C4-2B (cell line): ENCODE measurements at regions not wholly inside any gene's neighbourhood (a gene's known extent, or its start where the extent isn't known, plus 50 kb on each side); places are given as distances from the start of the nearest gene placed in this dataset.

ENCODE experiments used
- H3K27ac ChIP-seq: fragments of 450-650 bp; 2 replicates; pipeline ENCODE4 v1.5.1; 2017
- ZFX ChIP-seq: fragments of 450-650 bp; IDR thresholded peaks from 2 replicates; pipeline ENCODE4 v1.6.1; 2017
- TF ChIP-seq, protein P1 (sequence below): fragments of 450-650 bp; conservative IDR thresholded peaks from 2 replicates; pipeline ENCODE4 v1.5.1; 2017; ENCODE audit warnings: mild to moderate bottlenecking

DNA sequence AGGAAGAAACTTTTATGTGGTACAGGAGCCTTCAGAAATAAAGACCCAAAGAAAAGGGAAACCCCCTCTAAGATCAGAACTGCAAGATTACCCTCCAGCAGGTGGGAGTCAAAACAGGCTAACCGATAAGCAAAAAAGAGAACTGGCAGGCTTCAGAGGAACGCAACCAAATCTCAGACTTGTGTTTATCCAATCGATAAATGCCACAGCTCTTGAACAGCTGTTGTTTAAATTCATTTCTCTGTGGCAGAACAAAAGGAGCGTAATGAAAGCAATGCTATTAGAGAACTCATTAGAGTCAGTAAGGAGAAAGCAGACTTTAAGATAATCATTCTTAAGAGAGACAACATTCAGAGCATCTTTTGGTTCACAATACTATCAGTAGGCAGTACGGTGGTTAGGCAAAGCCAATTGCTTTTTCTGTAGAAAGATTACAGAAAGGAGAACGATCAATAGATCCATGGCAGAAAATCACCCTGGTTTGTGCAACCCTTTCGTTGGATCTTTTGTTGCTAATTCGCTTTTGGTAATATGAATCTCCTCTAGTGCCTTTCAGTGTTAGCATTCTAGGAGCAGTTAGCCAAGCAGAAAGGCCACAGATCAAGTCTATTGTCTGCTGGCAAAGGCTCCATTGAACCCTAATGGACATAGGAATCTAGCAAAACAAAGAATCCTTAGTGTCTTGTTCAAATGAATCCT lies 476.4 kb upstream of the CHST9 start:
- TF ChIP-seq, protein P1, sequence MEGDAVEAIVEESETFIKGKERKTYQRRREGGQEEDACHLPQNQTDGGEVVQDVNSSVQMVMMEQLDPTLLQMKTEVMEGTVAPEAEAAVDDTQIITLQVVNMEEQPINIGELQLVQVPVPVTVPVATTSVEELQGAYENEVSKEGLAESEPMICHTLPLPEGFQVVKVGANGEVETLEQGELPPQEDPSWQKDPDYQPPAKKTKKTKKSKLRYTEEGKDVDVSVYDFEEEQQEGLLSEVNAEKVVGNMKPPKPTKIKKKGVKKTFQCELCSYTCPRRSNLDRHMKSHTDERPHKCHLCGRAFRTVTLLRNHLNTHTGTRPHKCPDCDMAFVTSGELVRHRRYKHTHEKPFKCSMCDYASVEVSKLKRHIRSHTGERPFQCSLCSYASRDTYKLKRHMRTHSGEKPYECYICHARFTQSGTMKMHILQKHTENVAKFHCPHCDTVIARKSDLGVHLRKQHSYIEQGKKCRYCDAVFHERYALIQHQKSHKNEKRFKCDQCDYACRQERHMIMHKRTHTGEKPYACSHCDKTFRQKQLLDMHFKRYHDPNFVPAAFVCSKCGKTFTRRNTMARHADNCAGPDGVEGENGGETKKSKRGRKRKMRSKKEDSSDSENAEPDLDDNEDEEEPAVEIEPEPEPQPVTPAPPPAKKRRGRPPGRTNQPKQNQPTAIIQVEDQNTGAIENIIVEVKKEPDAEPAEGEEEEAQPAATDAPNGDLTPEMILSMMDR = no peak
- no peak for TF ChIP-seq ZFX
- H3K27ac ChIP-seq = no peak overlapping the region

DNA sequence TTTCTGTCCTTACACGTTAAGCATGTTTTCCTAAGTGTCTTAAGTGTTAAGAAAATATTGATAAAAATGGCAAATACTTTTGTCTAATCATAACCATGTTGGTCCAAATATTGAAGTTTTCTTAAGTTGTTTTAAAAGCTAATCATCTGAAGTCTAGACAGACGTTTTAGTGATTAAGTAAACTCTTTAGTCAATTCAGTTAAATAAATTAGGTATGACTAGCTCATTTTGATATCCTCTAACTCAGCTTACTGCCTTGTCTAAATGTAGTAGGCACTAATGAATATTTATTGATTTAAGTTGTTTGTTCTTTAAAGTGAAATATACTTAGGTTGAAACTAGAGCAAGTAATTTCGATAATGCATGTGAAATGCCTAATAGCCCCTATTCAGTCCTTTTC lies 471.8 kb upstream of the CHST9 start:
- H3K27ac ChIP-seq = no peak overlapping the region
- TF ChIP-seq, protein P1 = no peak
- no peak for TF ChIP-seq ZFX

DNA sequence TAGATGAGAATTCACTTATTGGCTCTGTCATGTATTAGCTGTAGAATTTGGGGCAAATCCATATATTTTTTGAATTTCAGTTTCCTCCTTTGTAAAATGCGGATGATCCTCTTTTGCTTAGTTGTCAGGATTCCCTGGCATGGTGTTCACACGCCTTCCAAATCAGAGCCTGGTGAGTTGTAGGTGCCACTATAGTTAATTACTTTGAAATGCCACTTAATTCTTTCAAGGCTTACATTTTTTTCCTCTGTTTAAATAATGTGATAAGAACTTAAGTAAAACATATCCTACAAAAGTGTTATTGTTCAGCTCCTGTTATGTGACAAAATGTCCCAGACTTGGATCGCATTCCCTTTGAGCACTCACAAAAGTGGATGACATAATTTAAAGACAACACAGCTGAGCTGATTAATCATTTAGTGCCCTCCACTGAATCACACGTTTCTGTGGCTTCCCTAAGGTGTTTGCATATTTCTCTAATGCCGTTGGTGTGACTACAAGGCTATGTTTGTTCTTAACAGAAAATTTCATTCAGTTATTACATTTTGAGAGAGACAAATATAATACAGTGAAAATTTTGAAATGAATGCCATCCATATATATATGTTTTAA lies 471.2 kb upstream of the CHST9 start:
- H3K27ac ChIP-seq = no peak overlapping the region
- TF ChIP-seq, protein P1 = no peak

DNA sequence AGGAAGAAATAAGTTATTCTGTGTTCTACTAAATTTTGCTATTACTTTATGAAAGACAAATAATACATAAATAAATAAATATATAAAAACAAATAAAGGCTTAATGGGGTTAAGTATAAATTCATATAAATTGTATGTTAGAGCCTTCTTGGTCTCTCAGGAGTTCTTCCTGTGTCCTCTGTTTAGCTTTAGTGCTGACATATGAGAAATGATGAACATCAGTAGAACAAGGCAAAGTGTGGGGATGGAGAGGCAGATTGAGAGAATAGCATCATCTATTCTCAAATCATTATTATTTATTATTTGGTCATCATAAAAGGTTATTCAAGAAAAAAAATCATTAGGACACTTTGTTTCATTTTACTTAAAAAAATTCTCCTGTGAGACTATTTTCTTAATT lies 468.1 kb upstream of the CHST9 start:
- TF ChIP-seq, protein P1 = no peak
- TF ChIP-seq ZFX = no peak
- no peak overlapping the region for H3K27ac ChIP-seq

DNA sequence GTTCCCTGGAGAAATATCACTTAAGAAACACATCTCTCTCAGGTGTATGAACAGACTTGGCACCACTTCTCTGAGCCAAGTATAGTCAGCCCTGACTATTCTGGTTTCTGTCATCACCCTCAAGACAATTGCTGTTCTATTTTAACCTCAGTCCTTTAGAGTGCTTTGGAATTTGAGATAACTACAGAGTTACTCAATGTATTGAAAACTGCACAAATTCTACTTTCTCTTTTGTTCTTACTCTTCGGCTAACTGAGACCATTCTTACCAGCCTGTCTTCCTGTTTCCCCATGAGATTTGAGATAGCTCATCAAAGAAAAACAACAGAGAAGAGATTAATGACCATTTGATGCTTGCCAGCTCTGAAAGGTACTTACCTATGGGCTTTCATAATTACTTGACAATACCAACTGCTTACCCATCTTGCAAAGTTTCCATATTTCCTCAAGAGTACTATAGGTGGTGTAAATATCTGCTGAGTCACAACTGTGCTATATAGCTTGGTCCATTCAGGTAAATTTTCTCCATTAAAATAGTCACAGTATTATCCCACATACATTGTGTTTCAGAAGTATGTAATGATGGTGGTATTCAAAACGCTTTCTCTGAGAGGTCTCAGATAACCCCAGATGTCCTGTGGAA lies 467.5 kb upstream of the CHST9 start:
- H3K27ac ChIP-seq = no peak overlapping the region
- TF ChIP-seq ZFX = no peak
- TF ChIP-seq, protein P1 = no peak

DNA sequence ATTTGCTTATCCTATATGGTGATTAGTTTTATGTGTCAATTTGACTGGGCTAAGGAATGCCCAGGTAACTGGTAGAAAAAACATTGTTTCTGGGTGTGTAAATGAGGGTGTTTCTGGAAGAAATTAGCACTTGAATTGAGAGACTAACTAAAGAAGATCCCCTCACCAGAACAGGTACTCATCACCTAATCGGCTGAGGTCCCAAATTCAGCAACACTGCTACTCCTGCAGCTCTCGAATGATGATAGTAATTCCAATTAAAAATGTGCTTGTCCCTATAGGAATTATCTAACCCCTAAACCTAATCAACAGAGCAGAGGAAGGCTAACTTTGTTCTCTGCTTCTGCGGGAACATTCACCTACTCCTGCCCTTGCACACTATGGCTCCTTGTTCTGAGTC lies 464.5 kb upstream of the CHST9 start:
- no peak overlapping the region for H3K27ac ChIP-seq
- no peak for TF ChIP-seq ZFX
- TF ChIP-seq, protein P1 = no peak

DNA sequence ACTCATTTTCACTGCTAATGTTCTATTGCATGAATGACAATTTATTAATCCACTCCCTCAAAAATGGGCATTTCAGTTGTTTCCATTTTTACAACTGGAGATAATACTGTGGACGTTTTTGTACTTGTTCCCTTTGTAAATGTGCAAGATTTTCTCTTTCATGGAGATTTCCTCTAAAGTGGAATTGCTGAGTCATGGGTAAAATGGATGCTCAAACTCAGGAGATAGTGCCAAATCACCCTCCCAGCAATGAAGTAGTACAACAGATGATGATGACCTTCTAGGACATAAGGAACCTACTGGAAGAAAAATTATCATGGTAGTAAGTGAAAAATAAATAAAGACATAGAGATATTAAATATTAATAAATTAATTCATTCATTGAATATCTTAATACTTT lies 460.8 kb upstream of the CHST9 start:
- TF ChIP-seq, protein P1 = no peak
- no peak for TF ChIP-seq ZFX
- H3K27ac ChIP-seq = no peak overlapping the region
